HCT116 (cell line): ENCODE measurements at regions not wholly inside any gene's neighbourhood (a gene's known extent, or its start where the extent isn't known, plus 50 kb on each side); places are given as distances from the start of the nearest gene placed in this dataset.

Experiments
- EZH2 ChIP-seq: fragments of 200-600 bp; sonication (generic); IDR thresholded peaks from 2 replicates; pipeline ENCODE4 v1.6.1; 2017; ENCODE audit warnings: antibody characterized with exemption, mixed run types
- MAX ChIP-seq: IDR thresholded peaks from 2 replicates; pipeline ENCODE4 v1.6.1; 2012
- POLR2A ChIP-seq: IDR thresholded peaks from 2 replicates; pipeline ENCODE4 v1.7.0; 2011; ENCODE audit warnings: borderline replicate concordance; ENCODE audit not compliant: insufficient read depth, insufficient read length; ENCODE audit errors: extremely low read depth
- POLR2AphosphoS5 ChIP-seq: IDR thresholded peaks from 2 replicates; pipeline ENCODE4 v1.6.1; 2011; ENCODE audit warnings: mild to moderate bottlenecking, low read depth, low read length, moderate library complexity
- REST ChIP-seq: IDR thresholded peaks from 2 replicates; pipeline ENCODE4 v1.6.1; 2012; ENCODE audit warnings: low read depth
- SIN3A ChIP-seq: IDR thresholded peaks from 2 replicates; pipeline ENCODE4 v1.6.1; 2012; ENCODE audit warnings: low read depth
- ZNF274 ChIP-seq: fragments of 200-500 bp; sonication (Bioruptor generic); IDR thresholded peaks from 2 replicates; pipeline ENCODE4 v1.6.1; 2014; ENCODE audit warnings: mild to moderate bottlenecking, low read depth, low read length, inconsistent platforms
- TF ChIP-seq, protein P1 (sequence below): IDR thresholded peaks from 2 replicates; pipeline ENCODE4 v1.6.1; 2011; ENCODE audit warnings: mild to moderate bottlenecking, low read length, moderate library complexity; ENCODE audit not compliant: insufficient replicate concordance; ENCODE audit errors: extremely low read depth
- TF ChIP-seq, protein P2 (sequence below), 3 experiments: fragments of 200-600 bp in 1 of 3; sonication (generic) in 1 of 3; IDR thresholded peaks in 2 of 3; conservative IDR thresholded peaks in 1 of 3; 2 replicates each; pipeline ENCODE4 v1.5.1; 2012 to 2017; ENCODE audit warnings: low read depth in 2 of 3, low read length in 2 of 3, antibody characterized with exemption in 1 of 3, borderline replicate concordance in 1 of 3, control low read depth in 1 of 3, mild to moderate bottlenecking in 1 of 3, mixed read lengths in 1 of 3, mixed run types in 1 of 3, moderate library complexity in 1 of 3; ENCODE audit not compliant: insufficient read depth in 1 of 3
- TF ChIP-seq, protein P3 (sequence below): IDR thresholded peaks from 2 replicates; pipeline ENCODE4 v1.6.1; 2012

GRCh38 chr6:166692723-166693302 is 65.8 kb upstream of the RPS6KA2 start:
- TF ChIP-seq SIN3A (no peak), POLR2AphosphoS5 (no peak), POLR2A (no peak), REST (no peak), ZNF274 (no peak), EZH2 (no peak), MAX (no peak)
- TF ChIP-seq, protein P1, sequence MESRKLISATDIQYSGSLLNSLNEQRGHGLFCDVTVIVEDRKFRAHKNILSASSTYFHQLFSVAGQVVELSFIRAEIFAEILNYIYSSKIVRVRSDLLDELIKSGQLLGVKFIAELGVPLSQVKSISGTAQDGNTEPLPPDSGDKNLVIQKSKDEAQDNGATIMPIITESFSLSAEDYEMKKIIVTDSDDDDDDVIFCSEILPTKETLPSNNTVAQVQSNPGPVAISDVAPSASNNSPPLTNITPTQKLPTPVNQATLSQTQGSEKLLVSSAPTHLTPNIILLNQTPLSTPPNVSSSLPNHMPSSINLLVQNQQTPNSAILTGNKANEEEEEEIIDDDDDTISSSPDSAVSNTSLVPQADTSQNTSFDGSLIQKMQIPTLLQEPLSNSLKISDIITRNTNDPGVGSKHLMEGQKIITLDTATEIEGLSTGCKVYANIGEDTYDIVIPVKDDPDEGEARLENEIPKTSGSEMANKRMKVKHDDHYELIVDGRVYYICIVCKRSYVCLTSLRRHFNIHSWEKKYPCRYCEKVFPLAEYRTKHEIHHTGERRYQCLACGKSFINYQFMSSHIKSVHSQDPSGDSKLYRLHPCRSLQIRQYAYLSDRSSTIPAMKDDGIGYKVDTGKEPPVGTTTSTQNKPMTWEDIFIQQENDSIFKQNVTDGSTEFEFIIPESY, result no peak
- TF ChIP-seq, protein P2, sequence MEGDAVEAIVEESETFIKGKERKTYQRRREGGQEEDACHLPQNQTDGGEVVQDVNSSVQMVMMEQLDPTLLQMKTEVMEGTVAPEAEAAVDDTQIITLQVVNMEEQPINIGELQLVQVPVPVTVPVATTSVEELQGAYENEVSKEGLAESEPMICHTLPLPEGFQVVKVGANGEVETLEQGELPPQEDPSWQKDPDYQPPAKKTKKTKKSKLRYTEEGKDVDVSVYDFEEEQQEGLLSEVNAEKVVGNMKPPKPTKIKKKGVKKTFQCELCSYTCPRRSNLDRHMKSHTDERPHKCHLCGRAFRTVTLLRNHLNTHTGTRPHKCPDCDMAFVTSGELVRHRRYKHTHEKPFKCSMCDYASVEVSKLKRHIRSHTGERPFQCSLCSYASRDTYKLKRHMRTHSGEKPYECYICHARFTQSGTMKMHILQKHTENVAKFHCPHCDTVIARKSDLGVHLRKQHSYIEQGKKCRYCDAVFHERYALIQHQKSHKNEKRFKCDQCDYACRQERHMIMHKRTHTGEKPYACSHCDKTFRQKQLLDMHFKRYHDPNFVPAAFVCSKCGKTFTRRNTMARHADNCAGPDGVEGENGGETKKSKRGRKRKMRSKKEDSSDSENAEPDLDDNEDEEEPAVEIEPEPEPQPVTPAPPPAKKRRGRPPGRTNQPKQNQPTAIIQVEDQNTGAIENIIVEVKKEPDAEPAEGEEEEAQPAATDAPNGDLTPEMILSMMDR (IDR thresholded peaks at IDR 0.05 in 2 of 3, conservative IDR thresholded peaks at IDR 0.05 in 1 of 3; ENCODE audit: borderline replicate concordance in 1 of 3, insufficient read depth in 1 of 3, low read depth in 2 of 3, low read length in 2 of 3), result no peak
- TF ChIP-seq, protein P3, sequence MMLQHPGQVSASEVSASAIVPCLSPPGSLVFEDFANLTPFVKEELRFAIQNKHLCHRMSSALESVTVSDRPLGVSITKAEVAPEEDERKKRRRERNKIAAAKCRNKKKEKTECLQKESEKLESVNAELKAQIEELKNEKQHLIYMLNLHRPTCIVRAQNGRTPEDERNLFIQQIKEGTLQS, result no peak
